HEK293 (cell line): ENCODE measurements at regions not wholly inside any gene's neighbourhood (a gene's known extent, or its start where the extent isn't known, plus 50 kb on each side); places are given as distances from the start of the nearest gene placed in this dataset.

ENCODE experiments used
- CTCF ChIA-PET: fragments of 350-600 bp; formaldehyde crosslinking; extraction: SDS; loops from one replicate; lab custom pipeline; 2021; ENCODE audit warnings: antibody characterized with exemption; lab: Yijun Ruan, JAX
- POLR2A ChIA-PET: fragments of 300-600 bp; formaldehyde crosslinking; extraction: SDS; loops from one replicate; lab custom pipeline; 2020; ENCODE audit warnings: antibody characterized with exemption, inconsistent platforms; lab: Yijun Ruan, JAX
- H3K27ac ChIP-seq: fragments of 200-500 bp; sonication (Bioruptor generic); 2 replicates; pipeline ENCODE4 v1.5.1; 2014; ENCODE audit warnings: low read depth, low read length, control low read depth, inconsistent platforms; ENCODE audit errors: extremely low read depth
- H3K36me3 ChIP-seq, 2 experiments: fragments of 200-500 bp in 1 of 2; sonication (Bioruptor generic) in 1 of 2; 1 replicate in 1 of 2; 2 replicates in 1 of 2; pipeline ENCODE4 v1.5.1; 2014 to 2017; ENCODE audit warnings: inconsistent platforms in 2 of 2, low read length in 2 of 2; ENCODE audit not compliant: control insufficient read depth in 2 of 2, insufficient read depth in 1 of 2
- H3K4me1 ChIP-seq: fragments of 200-500 bp; sonication (Bioruptor generic); 2 replicates; pipeline ENCODE4 v1.5.1; 2014; ENCODE audit warnings: mild to moderate bottlenecking, low read length, inconsistent platforms; ENCODE audit not compliant: control insufficient read depth, insufficient read depth
- H3K4me3 ChIP-seq: 2 replicates; pipeline ENCODE4 v1.5.1; 2011; ENCODE audit warnings: low read depth, mild to moderate bottlenecking, control low read depth, low read length, moderate library complexity
- H3K9me3 ChIP-seq: fragments of 200-500 bp; sonication (Bioruptor generic); 2 replicates; pipeline ENCODE4 v1.5.1; 2014; ENCODE audit warnings: low read depth, low read length, inconsistent platforms; ENCODE audit not compliant: control insufficient read depth, insufficient read depth
- GLIS1 ChIP-seq: fragments of 450-650 bp; formaldehyde crosslinking; IDR thresholded peaks from 2 replicates; pipeline ENCODE4 v1.5.1; 2016; ENCODE audit warnings: missing biosample characterization, missing genetic modification characterization
- KLF9 ChIP-seq: fragments of 450-650 bp; formaldehyde crosslinking; IDR thresholded peaks from 2 replicates; pipeline ENCODE4 v1.5.1; 2016; ENCODE audit warnings: missing biosample characterization, missing genetic modification characterization, low read depth
- REPIN1 ChIP-seq: fragments of 450-650 bp; formaldehyde crosslinking; IDR thresholded peaks from 2 replicates; pipeline ENCODE4 v1.5.1; 2017; ENCODE audit warnings: missing biosample characterization, missing genetic modification characterization, low read depth
- ZBTB10 ChIP-seq: fragments of 450-650 bp; formaldehyde crosslinking; IDR thresholded peaks from 2 replicates; pipeline ENCODE4 v1.5.1; 2016; ENCODE audit warnings: missing biosample characterization, missing genetic modification characterization
- ZBTB48 ChIP-seq: fragments of 450-650 bp; formaldehyde crosslinking; IDR thresholded peaks from 2 replicates; pipeline ENCODE4 v1.5.1; 2016; ENCODE audit warnings: missing biosample characterization, missing genetic modification characterization
- ZFP37 ChIP-seq: fragments of 450-650 bp; formaldehyde crosslinking; IDR thresholded peaks from 2 replicates; pipeline ENCODE4 v1.5.1; 2016; ENCODE audit warnings: missing biosample characterization, missing genetic modification characterization
- ZNF112 ChIP-seq: fragments of 450-650 bp; formaldehyde crosslinking; IDR thresholded peaks from 2 replicates; pipeline ENCODE4 v1.5.0; 2017; ENCODE audit warnings: missing biosample characterization, missing genetic modification characterization
- ZNF114 ChIP-seq: fragments of 450-650 bp; formaldehyde crosslinking; IDR thresholded peaks from 2 replicates; pipeline ENCODE4 v1.5.0; 2017; ENCODE audit warnings: missing biosample characterization, missing genetic modification characterization
- ZNF132 ChIP-seq: fragments of 450-650 bp; formaldehyde crosslinking; IDR thresholded peaks from 2 replicates; pipeline ENCODE4 v1.5.1; 2017; ENCODE audit warnings: missing biosample characterization, missing genetic modification characterization, borderline replicate concordance
- ZNF2 ChIP-seq: fragments of 450-650 bp; formaldehyde crosslinking; IDR thresholded peaks from 2 replicates; pipeline ENCODE4 v1.5.1; 2016; ENCODE audit warnings: missing biosample characterization, missing genetic modification characterization
- ZNF214 ChIP-seq: fragments of 450-650 bp; formaldehyde crosslinking; IDR thresholded peaks from 2 replicates; pipeline ENCODE4 v1.5.1; 2017; ENCODE audit warnings: missing biosample characterization, mild to moderate bottlenecking, missing genetic modification characterization, borderline replicate concordance
- ZNF24 ChIP-seq: fragments of 450-650 bp; formaldehyde crosslinking; IDR thresholded peaks from 2 replicates; pipeline ENCODE4 v1.5.1; 2016; ENCODE audit warnings: missing biosample characterization, missing genetic modification characterization
- ZNF350 ChIP-seq: fragments of 450-650 bp; formaldehyde crosslinking; IDR thresholded peaks from 2 replicates; pipeline ENCODE4 v1.5.0; 2017; ENCODE audit warnings: missing biosample characterization, mild to moderate bottlenecking, missing genetic modification characterization
- ZNF354C ChIP-seq: fragments of 450-650 bp; formaldehyde crosslinking; IDR thresholded peaks from 2 replicates; pipeline ENCODE4 v1.5.1; 2016; ENCODE audit warnings: missing biosample characterization, missing genetic modification characterization, low read depth, borderline replicate concordance
- ZNF366 ChIP-seq: fragments of 450-650 bp; formaldehyde crosslinking; conservative IDR thresholded peaks from 2 replicates; pipeline ENCODE4 v1.5.1; 2016; ENCODE audit warnings: missing biosample characterization, missing genetic modification characterization
- ZNF423 ChIP-seq: fragments of 450-650 bp; formaldehyde crosslinking; IDR thresholded peaks from 2 replicates; pipeline ENCODE4 v1.5.1; 2016; ENCODE audit warnings: missing biosample characterization, missing genetic modification characterization
- ZNF426 ChIP-seq: fragments of 450-650 bp; formaldehyde crosslinking; IDR thresholded peaks from 2 replicates; pipeline ENCODE4 v1.5.1; 2017; ENCODE audit warnings: missing biosample characterization, missing genetic modification characterization, mild to moderate bottlenecking, inconsistent platforms, moderate library complexity
- ZNF514 ChIP-seq: fragments of 450-650 bp; formaldehyde crosslinking; IDR thresholded peaks from 2 replicates; pipeline ENCODE4 v1.5.1; 2016; ENCODE audit warnings: missing biosample characterization, missing genetic modification characterization
- ZNF548 ChIP-seq: fragments of 450-650 bp; formaldehyde crosslinking; IDR thresholded peaks from 2 replicates; pipeline ENCODE4 v1.5.1; 2016; ENCODE audit warnings: missing biosample characterization, missing genetic modification characterization
- ZNF561 ChIP-seq: fragments of 450-650 bp; IDR thresholded peaks from 2 replicates; pipeline ENCODE4 v1.5.1; 2018; ENCODE audit warnings: missing biosample characterization, missing genetic modification characterization, borderline replicate concordance
- ZNF624 ChIP-seq: fragments of 450-650 bp; formaldehyde crosslinking; IDR thresholded peaks from 2 replicates; pipeline ENCODE4 v1.5.1; 2017; ENCODE audit warnings: missing biosample characterization, missing genetic modification characterization
- ZNF629 ChIP-seq: fragments of 450-650 bp; formaldehyde crosslinking; IDR thresholded peaks from 2 replicates; pipeline ENCODE4 v1.5.1; 2017; ENCODE audit warnings: missing biosample characterization, missing genetic modification characterization
- ZNF645 ChIP-seq: fragments of 450-650 bp; formaldehyde crosslinking; IDR thresholded peaks from 2 replicates; pipeline ENCODE4; 2016; ENCODE audit warnings: missing biosample characterization, missing genetic modification characterization
- ZNF660 ChIP-seq: fragments of 450-650 bp; IDR thresholded peaks from 2 replicates; pipeline ENCODE4 v1.5.1; 2018; ENCODE audit warnings: missing biosample characterization, mild to moderate bottlenecking, missing genetic modification characterization
- ZNF692 ChIP-seq: fragments of 450-650 bp; formaldehyde crosslinking; IDR thresholded peaks from 2 replicates; pipeline ENCODE4 v1.5.1; 2016; ENCODE audit warnings: missing biosample characterization, missing genetic modification characterization
- ZNF837 ChIP-seq: fragments of 450-650 bp; formaldehyde crosslinking; IDR thresholded peaks from 2 replicates; pipeline ENCODE4 v1.5.1; 2016; ENCODE audit warnings: missing biosample characterization, missing genetic modification characterization
- ZNF843 ChIP-seq: fragments of 450-650 bp; formaldehyde crosslinking; IDR thresholded peaks from 2 replicates; pipeline ENCODE4 v1.5.1; 2016; ENCODE audit warnings: missing biosample characterization, missing genetic modification characterization
- TF ChIP-seq, protein P1 (sequence below): fragments of 450-650 bp; formaldehyde crosslinking; IDR thresholded peaks from 2 replicates; pipeline ENCODE4 v1.5.1; 2016; ENCODE audit warnings: missing biosample characterization, missing genetic modification characterization

- H3K9me3 ChIP-seq, result no peaks in the 10 kb centered on the region
- no peak overlapping the region for H3K4me3 ChIP-seq
- ChIA-PET POLR2A (no interaction called here), CTCF (no interaction called here)
- no peak for TF ChIP-seq ZNF132 (tag by site-specific recombination)
- no peak for TF ChIP-seq ZNF112
- TF ChIP-seq ZNF843 (tag by site-specific recombination), result no peak
- TF ChIP-seq ZFP37 (tag by site-specific recombination), result no peak
- no peak for TF ChIP-seq ZBTB10 (tag by site-specific recombination)
- no peak for TF ChIP-seq ZNF214 (tag by site-specific recombination)
- no peak for TF ChIP-seq ZNF660
- TF ChIP-seq ZNF645, result no peak
- no peak for TF ChIP-seq ZNF692 (tag by site-specific recombination)
- no peak for TF ChIP-seq ZNF624 (tag by site-specific recombination)
- no peak for TF ChIP-seq KLF9 (tag by site-specific recombination)
- no peak for TF ChIP-seq REPIN1 (tag by site-specific recombination)
- no peak for TF ChIP-seq ZNF548 (tag by site-specific recombination)
- H3K27ac ChIP-seq, result no peak overlapping the region
- H3K36me3 ChIP-seq, result no peaks in the 10 kb centered on the region
- H3K4me1 ChIP-seq, result no peaks in the 10 kb centered on the region
These were observed 533.9 kb downstream of the PLPP3 start for GRCh38 chr1:56045477-56045876.

DNA sequence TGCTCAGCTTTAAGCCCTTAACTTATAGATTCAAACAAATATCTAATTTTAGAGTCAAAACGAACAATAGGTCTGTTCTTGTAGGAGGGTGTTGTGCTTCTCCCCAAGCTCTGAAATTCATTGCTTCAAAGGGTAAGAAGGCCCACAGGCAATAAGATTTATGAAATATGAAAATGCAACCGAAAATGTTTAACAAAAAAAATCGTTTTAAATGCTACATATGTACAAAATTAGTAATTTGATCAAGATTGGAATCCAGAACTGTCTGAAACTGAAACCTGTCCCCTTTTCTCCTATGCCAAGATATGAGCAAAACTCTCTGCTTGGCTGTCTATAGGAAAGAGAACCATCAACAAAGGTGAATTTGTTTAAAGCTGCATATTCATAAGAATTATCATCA lies 534.3 kb downstream of the PLPP3 start:
- Histone ChIP-seq H3K36me3 (no peaks in the 10 kb centered on the region), H3K9me3 (no peaks in the 10 kb centered on the region), H3K4me1 (no peaks in the 10 kb centered on the region), H3K4me3 (no peak overlapping the region), H3K27ac (no peak overlapping the region)
- CTCF ChIA-PET, result no interaction called here
- POLR2A ChIA-PET, result no interaction called here
- no peak for TF ChIP-seq ZNF350 (tag by site-specific recombination)
- no peak for TF ChIP-seq ZNF426 (tag by site-specific recombination)
- no peak for TF ChIP-seq ZBTB48
- no peak for TF ChIP-seq ZNF423 (tag by site-specific recombination)
- TF ChIP-seq, protein P1, sequence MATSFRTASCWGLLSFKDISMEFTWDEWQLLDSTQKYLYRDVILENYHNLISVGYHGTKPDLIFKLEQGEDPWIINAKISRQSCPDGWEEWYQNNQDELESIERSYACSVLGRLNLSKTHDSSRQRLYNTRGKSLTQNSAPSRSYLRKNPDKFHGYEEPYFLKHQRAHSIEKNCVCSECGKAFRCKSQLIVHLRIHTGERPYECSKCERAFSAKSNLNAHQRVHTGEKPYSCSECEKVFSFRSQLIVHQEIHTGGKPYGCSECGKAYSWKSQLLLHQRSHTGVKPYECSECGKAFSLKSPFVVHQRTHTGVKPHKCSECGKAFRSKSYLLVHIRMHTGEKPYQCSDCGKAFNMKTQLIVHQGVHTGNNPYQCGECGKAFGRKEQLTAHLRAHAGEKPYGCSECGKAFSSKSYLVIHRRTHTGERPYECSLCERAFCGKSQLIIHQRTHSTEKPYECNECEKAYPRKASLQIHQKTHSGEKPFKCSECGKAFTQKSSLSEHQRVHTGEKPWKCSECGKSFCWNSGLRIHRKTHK, result no peak
- TF ChIP-seq ZNF561, result no peak
- TF ChIP-seq ZNF366 (tag by site-specific recombination), result no peak
- TF ChIP-seq ZNF354C (tag by site-specific recombination), result no peak
- TF ChIP-seq ZNF629, result no peak
- TF ChIP-seq ZNF114 (tag by site-specific recombination), result no peak
- TF ChIP-seq ZNF514 (tag by site-specific recombination), result no peak
- no peak for TF ChIP-seq ZNF837 (tag by site-specific recombination)
- TF ChIP-seq GLIS1 (tag by site-specific recombination), result no peak
- no peak for TF ChIP-seq ZNF24
- no peak for TF ChIP-seq ZNF2 (tag by site-specific recombination)
